Tibial artery (tissue), 4 donors: ENCODE measurements at regions not wholly inside any gene's neighbourhood (a gene's known extent, or its start where the extent isn't known, plus 50 kb on each side); places are given as distances from the start of the nearest gene placed in this dataset.

ENCODE experiments used
- DNase-seq, 2 donors: peaks; one replicate each; pipeline ENCODE4 v3.0.0-alpha.2; 2019
- H3K27ac ChIP-seq, 2 donors: fragments of 200-600 bp; sonication (generic) in 1 of 2; 1 replicate in 1 of 2; 2 replicates in 1 of 2; pipeline ENCODE4 v1.5.1; 2018 to 2019; ENCODE audit warnings: mild to moderate bottlenecking in 1 of 2
- H3K27me3 ChIP-seq, 2 donors: fragments of 200-600 bp; sonication (generic) in 1 of 2; one replicate each; pipeline versions ENCODE4 v1.5.1 to v1.6.0; 2016 to 2019
- H3K36me3 ChIP-seq, 3 donors: fragments of 200-600 bp; sonication (generic) in 2 of 3; one replicate each; pipeline ENCODE4 v1.5.1; 2016 to 2019; ENCODE audit warnings: mild to moderate bottlenecking in 2 of 3
- H3K4me1 ChIP-seq, 4 donors: fragments of 200-600 bp; sonication (generic) in 2 of 4; 1 replicate in 3 of 4; 2 replicates in 1 of 4; pipeline ENCODE4 v1.5.1; 2016 to 2019
- H3K4me3 ChIP-seq, 2 donors: fragments of 200-600 bp; sonication (generic) in 1 of 2; 1 replicate in 1 of 2; 2 replicates in 1 of 2; pipeline ENCODE4 v1.5.1; 2018 to 2019; ENCODE audit warnings: mild to moderate bottlenecking in 2 of 2
- H3K9me3 ChIP-seq, 3 donors: fragments of 200-600 bp; sonication (generic) in 1 of 3; one replicate each; pipeline ENCODE4 v1.5.1; 2016 to 2019
- intact Hi-C: fragments of 100-400 bp; cut with DNase I; formaldehyde crosslinking; loops from one replicate; pipeline ENCODE4 v1.15.0; 2023; ENCODE audit warnings: low total_unique reads
- TF ChIP-seq, protein P1 (sequence below), 2 experiments: fragments of 200-600 bp in 1 of 2; fragments of 450-650 bp in 1 of 2; IDR thresholded peaks; one replicate each; pipeline ENCODE4 v1.5.1; 2017 to 2019; ENCODE audit warnings: antibody characterized with exemption in 2 of 2, mild to moderate bottlenecking in 1 of 2, moderate library complexity in 1 of 2

DNA sequence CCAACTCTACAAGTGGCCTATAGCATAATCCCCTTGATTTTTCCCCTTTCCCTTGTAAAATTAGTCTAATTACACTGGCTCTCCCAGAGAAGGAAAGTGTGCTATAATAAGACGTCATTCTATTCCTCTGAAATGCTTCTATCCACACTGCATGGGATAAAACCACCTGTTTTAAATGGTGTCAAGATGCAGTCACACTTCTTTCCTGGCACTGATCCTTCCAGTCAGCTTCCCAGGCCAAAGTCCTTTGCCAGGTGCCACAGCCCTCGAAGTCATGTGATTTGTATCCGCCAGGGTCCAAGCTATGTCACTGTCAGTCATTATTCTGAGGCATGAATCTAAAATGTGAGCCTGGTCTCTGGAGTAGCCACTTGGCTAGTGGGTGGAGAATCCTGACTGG, 169.0 kb upstream of the KIAA1217 start:
- intact Hi-C loops, result no loop called here
- Histone ChIP-seq H3K27me3 (no peaks in the 10 kb centered on the region), H3K4me3 (no peak overlapping the region), H3K27ac (no peak overlapping the region), H3K4me1 (no peaks in the 10 kb centered on the region), H3K9me3 (no peaks in the 10 kb centered on the region), H3K36me3 (no peaks in the 10 kb centered on the region)
- no peak for DNase-seq
- TF ChIP-seq, protein P1, sequence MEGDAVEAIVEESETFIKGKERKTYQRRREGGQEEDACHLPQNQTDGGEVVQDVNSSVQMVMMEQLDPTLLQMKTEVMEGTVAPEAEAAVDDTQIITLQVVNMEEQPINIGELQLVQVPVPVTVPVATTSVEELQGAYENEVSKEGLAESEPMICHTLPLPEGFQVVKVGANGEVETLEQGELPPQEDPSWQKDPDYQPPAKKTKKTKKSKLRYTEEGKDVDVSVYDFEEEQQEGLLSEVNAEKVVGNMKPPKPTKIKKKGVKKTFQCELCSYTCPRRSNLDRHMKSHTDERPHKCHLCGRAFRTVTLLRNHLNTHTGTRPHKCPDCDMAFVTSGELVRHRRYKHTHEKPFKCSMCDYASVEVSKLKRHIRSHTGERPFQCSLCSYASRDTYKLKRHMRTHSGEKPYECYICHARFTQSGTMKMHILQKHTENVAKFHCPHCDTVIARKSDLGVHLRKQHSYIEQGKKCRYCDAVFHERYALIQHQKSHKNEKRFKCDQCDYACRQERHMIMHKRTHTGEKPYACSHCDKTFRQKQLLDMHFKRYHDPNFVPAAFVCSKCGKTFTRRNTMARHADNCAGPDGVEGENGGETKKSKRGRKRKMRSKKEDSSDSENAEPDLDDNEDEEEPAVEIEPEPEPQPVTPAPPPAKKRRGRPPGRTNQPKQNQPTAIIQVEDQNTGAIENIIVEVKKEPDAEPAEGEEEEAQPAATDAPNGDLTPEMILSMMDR (IDR thresholded peaks at IDR 0.05), result no peak

DNA sequence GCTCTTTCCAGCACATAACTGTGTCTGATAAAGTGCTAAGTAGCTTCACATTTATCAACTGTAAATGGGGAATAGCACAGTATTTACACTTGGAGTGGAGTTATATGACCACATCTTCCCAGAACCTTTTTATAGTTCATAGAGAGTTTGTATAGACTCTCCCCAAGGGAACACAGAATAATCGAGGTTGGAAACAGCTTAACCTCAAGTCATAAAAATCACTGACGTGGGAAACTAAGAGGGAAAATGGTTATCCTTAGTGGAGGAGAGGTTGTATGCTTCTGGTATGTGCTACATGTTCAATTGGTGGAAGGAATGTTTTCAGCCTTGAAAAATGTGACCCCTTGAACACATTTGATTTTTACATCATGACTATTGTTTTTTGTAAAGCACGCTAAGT, 167.9 kb upstream of the KIAA1217 start:
- Histone ChIP-seq H3K4me1 (no peaks in the 10 kb centered on the region), H3K9me3 (no peaks in the 10 kb centered on the region), H3K36me3 (no peaks in the 10 kb centered on the region), H3K27ac (no peak overlapping the region), H3K27me3 (no peaks in the 10 kb centered on the region), H3K4me3 (no peak overlapping the region)
- intact Hi-C loops, result no loop called here
- TF ChIP-seq, protein P1 (IDR thresholded peaks at IDR 0.05), result no peak
- DNase-seq, result no peak

DNA sequence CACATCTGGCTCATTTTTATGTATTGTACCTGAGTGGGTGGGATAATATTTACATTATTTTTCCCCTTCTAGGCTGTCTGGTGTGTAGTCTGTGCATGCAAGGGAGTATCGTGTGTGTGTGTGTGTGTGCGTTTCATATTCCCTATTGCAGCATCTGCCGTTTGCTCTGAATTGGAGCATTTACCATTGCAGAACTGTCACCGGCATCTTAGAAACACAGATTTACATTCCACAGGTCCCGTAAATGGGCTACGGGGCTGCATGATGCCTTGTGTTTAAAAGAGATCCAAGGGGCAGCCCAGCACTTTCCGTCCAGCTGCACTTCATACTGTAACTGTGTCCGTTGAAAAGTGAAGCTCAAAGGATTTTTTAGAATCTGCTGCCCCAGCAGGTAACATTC, 167.1 kb upstream of the KIAA1217 start:
- H3K4me1 ChIP-seq, result no peaks in the 10 kb centered on the region
- intact Hi-C loops, result no loop called here
- no peak for DNase-seq
- H3K27ac ChIP-seq, result no peak overlapping the region
- no peak overlapping the region for H3K4me3 ChIP-seq
- TF ChIP-seq, protein P1 (IDR thresholded peaks at IDR 0.05), result no peak
- no peaks in the 10 kb centered on the region for H3K9me3 ChIP-seq
- no peaks in the 10 kb centered on the region for H3K27me3 ChIP-seq
- no peaks in the 10 kb centered on the region for H3K36me3 ChIP-seq

DNA sequence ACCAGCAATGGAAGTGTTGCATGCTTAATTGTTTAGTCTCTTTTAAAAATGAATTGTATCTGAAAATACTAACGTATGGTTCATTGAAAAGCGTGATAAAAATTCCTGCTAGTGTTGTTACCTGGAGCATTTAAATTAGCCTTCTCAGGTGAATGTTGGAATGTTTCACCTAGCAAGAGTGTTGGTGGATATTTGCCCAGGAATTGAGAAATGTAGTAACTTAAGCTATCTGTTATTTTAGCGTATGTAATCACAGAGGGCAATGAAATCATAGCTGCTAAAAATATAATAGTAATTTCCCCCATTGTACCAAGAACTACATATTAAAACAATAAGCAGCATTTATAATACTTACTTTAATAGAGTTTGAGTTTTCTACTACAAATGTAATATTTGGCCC, 166.1 kb upstream of the KIAA1217 start:
- H3K4me3 ChIP-seq, result no peak overlapping the region
- no peaks in the 10 kb centered on the region for H3K9me3 ChIP-seq
- H3K4me1 ChIP-seq, result no peaks in the 10 kb centered on the region
- no peaks in the 10 kb centered on the region for H3K36me3 ChIP-seq
- no peak overlapping the region for H3K27ac ChIP-seq
- no peak for DNase-seq
- no peaks in the 10 kb centered on the region for H3K27me3 ChIP-seq
- TF ChIP-seq, protein P1 (IDR thresholded peaks at IDR 0.05), result no peak
- intact Hi-C loops, result no loop called here

DNA sequence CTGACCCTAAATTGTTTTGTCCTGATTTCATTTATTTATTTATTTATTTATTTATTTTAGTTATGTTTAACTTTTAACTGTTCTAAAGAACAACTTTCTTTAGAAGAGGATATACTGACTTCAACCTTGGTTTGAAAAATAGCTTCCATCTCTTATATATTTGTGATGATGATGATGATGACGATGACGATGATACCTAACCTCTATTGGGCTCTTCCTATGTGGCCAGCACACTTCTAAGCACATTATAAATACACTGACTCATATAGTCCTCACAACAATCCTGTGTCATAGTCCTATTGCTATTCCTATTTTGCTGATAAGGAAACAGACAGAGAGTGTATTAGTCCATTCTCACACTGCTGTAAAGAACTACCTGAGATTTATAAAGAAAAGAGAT, 162.9 kb upstream of the KIAA1217 start:
- TF ChIP-seq, protein P1 (IDR thresholded peaks at IDR 0.05), result no peak
- Histone ChIP-seq H3K27ac (no peak overlapping the region), H3K4me3 (no peak overlapping the region), H3K36me3 (no peaks in the 10 kb centered on the region), H3K27me3 (no peaks in the 10 kb centered on the region), H3K9me3 (peaks cover 0 to 8% (median 0%) of the 10 kb centered on the region in 3 donors), H3K4me1 (no peaks in the 10 kb centered on the region)
- DNase-seq, result no peak
- intact Hi-C loops, result no loop called here

DNA sequence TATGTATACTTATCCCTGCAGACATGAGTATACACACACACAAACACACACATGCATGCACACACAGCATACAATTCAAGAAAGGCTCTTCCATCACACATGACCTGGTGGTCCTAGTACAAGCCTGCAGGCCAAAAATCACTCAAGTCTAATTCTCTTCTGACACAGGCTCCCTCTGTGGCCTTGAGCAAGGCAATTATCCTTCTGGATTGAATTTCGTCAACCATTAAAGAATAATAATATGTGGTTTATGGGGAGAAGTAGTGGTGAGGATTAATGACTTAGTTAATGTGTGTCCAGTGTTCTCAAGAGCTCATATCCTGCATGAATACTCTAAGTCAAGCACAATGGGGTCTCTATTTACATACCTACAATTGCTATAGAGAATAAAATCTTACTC, 161.8 kb upstream of the KIAA1217 start:
- TF ChIP-seq, protein P1 (IDR thresholded peaks at IDR 0.05), result no peak

More for the DNA sequence above, 161.8 kb upstream of the KIAA1217 start:
- Histone ChIP-seq H3K4me1 (no peaks in the 10 kb centered on the region), H3K27me3 (no peaks in the 10 kb centered on the region), H3K36me3 (no peaks in the 10 kb centered on the region), H3K9me3 (peaks cover 0 to 11% (median 0%) of the 10 kb centered on the region in 3 donors), H3K27ac (no peak overlapping the region), H3K4me3 (no peak overlapping the region)
- DNase-seq, result no peak
- intact Hi-C loops, result no loop called here
